ENCODE measurements at regions not wholly inside any gene's neighbourhood (a gene's known extent, or its start where the extent isn't known, plus 50 kb on each side); places are given as distances from the start of the nearest gene placed in this dataset.

- no peaks in the 10 kb centered on the region for H3K36me3 ChIP-seq (ENCODE audit: control insufficient read depth in 2 of 2, extremely low read depth in 1 of 2, insufficient read depth in 2 of 2, low read length in 2 of 2)
- no peak overlapping the region for H2AFZ ChIP-seq (ENCODE audit: low read depth, low read length)
- no peaks in the 10 kb centered on the region for H3K9me1 ChIP-seq (replicated peaks; ENCODE audit: control insufficient read depth, extremely low read depth, insufficient read depth, low read length)
- H3K4me3 ChIP-seq (replicated peaks in 1 of 3; ENCODE audit: insufficient read depth in 1 of 3, low read depth in 1 of 3, low read length in 3 of 3) = no peak overlapping the region
- no peak for FAIRE-seq
- no peak overlapping the region for H3K27ac ChIP-seq (ENCODE audit: insufficient read depth, low read depth, low read length)
- H3K79me2 ChIP-seq (ENCODE audit: control insufficient read depth, insufficient read depth, low read length) = no peaks in the 10 kb centered on the region
- dilution Hi-C loops (cut with MboI; ENCODE audit: extremely low pct_ligation_motif_present, low sequenced_read_pairs) (no loop called here), intact Hi-C loops (cut with micrococcal nuclease) (no loop called here)
- no peaks in the 10 kb centered on the region for H4K20me1 ChIP-seq (replicated peaks; ENCODE audit: control insufficient read depth, extremely low read depth, insufficient read depth, low read length)
- H3K9ac ChIP-seq (replicated peaks; ENCODE audit: extremely low read depth, insufficient read depth, low read length) = no peak overlapping the region
- TF ChIP-seq JUN (IDR thresholded peaks at IDR 0.05; ENCODE audit: borderline replicate concordance, insufficient read depth, insufficient read length, low read depth) (no peak), POLR2A (IDR thresholded peaks at IDR 0.05; ENCODE audit: low read depth, low read length) (no peak), MYC (IDR thresholded peaks at IDR 0.05; ENCODE audit: low read depth, low read length) (no peak), POLR2AphosphoS5 (IDR thresholded peaks at IDR 0.05; ENCODE audit: insufficient read depth, low read depth, low read length) (no peak), GATA2 (IDR thresholded peaks at IDR 0.05; ENCODE audit: insufficient read depth, insufficient read length, low read depth, low read length) (no peak), EZH2 (IDR thresholded peaks at IDR 0.05; ENCODE audit: borderline replicate concordance, low read depth, low read length, severe bottlenecking) (no peak), FOS (IDR thresholded peaks at IDR 0.05; ENCODE audit: borderline replicate concordance, insufficient read depth, low read length) (no peak)
- TF ChIP-seq, protein P1, sequence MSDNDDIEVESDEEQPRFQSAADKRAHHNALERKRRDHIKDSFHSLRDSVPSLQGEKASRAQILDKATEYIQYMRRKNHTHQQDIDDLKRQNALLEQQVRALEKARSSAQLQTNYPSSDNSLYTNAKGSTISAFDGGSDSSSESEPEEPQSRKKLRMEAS (IDR thresholded peaks at IDR 0.05; ENCODE audit: insufficient read depth, insufficient read length) = no peak
- TF ChIP-seq, protein P2, sequence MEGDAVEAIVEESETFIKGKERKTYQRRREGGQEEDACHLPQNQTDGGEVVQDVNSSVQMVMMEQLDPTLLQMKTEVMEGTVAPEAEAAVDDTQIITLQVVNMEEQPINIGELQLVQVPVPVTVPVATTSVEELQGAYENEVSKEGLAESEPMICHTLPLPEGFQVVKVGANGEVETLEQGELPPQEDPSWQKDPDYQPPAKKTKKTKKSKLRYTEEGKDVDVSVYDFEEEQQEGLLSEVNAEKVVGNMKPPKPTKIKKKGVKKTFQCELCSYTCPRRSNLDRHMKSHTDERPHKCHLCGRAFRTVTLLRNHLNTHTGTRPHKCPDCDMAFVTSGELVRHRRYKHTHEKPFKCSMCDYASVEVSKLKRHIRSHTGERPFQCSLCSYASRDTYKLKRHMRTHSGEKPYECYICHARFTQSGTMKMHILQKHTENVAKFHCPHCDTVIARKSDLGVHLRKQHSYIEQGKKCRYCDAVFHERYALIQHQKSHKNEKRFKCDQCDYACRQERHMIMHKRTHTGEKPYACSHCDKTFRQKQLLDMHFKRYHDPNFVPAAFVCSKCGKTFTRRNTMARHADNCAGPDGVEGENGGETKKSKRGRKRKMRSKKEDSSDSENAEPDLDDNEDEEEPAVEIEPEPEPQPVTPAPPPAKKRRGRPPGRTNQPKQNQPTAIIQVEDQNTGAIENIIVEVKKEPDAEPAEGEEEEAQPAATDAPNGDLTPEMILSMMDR (IDR thresholded peaks at IDR 0.05; ENCODE audit: extremely low read depth in 1 of 2, insufficient read depth in 1 of 2, low read depth in 1 of 2, low read length in 2 of 2) = no peak
- POLR2A ChIA-PET = no interaction called here
- DNase-seq (ENCODE audit: low read depth, low spot score) = no peak
- no peaks in the 10 kb centered on the region for H3K27me3 ChIP-seq (ENCODE audit: control insufficient read depth in 2 of 2, insufficient read depth in 2 of 2, low read length in 2 of 2)
- no peaks in the 10 kb centered on the region for H3K9me3 ChIP-seq (replicated peaks; ENCODE audit: control insufficient read depth, insufficient read depth, low read length)
- CTCF ChIA-PET = no interaction called here
- no TSS peak for BruUV-seq (replicated peaks)
- no peaks in the 10 kb centered on the region for H3K4me1 ChIP-seq (ENCODE audit: control insufficient read depth, extremely low read depth, insufficient read depth, low read length)
- no peak overlapping the region for H3K4me2 ChIP-seq (ENCODE audit: insufficient read depth, low read length)
Observed at GRCh38 chr5:104754311-104754995, 1191.9 kb upstream of the NUDT12 start.

All from endothelial cell of umbilical vein (primary cell).